ENCODE measurements at regions not wholly inside any gene's neighbourhood (a gene's known extent, or its start where the extent isn't known, plus 50 kb on each side); places are given as distances from the start of the nearest gene placed in this dataset.

GRCh38 chr11:42243385-42243784 is 783.9 kb upstream of the LRRC4C start:
- Histone ChIP-seq H3K4me3 (ENCODE audit: low read depth in 2 of 2, low read length in 2 of 2) (no peak overlapping the region), H3K4me1 (ENCODE audit: control insufficient read depth, insufficient read depth, low read length) (no peaks in the 10 kb centered on the region), H3K27me3 (ENCODE audit: control insufficient read depth, insufficient read depth, low read length) (no peaks in the 10 kb centered on the region), H3K36me3 (ENCODE audit: control insufficient read depth, insufficient read depth, low read length) (no peaks in the 10 kb centered on the region), H3K9me3 (ENCODE audit: control insufficient read depth, insufficient read depth, low read depth, low read length) (no peaks in the 10 kb centered on the region), H3K27ac (ENCODE audit: low read length) (no peak overlapping the region)
- no peak for TF ChIP-seq REST (IDR thresholded peaks at IDR 0.05; ENCODE audit: insufficient read depth in 1 of 2, low read depth in 2 of 2, low read length in 1 of 2)
- no peak for TF ChIP-seq SIN3A (IDR thresholded peaks at IDR 0.05; ENCODE audit: borderline replicate concordance, insufficient read depth, low read depth, low read length)
- TF ChIP-seq, protein P1, sequence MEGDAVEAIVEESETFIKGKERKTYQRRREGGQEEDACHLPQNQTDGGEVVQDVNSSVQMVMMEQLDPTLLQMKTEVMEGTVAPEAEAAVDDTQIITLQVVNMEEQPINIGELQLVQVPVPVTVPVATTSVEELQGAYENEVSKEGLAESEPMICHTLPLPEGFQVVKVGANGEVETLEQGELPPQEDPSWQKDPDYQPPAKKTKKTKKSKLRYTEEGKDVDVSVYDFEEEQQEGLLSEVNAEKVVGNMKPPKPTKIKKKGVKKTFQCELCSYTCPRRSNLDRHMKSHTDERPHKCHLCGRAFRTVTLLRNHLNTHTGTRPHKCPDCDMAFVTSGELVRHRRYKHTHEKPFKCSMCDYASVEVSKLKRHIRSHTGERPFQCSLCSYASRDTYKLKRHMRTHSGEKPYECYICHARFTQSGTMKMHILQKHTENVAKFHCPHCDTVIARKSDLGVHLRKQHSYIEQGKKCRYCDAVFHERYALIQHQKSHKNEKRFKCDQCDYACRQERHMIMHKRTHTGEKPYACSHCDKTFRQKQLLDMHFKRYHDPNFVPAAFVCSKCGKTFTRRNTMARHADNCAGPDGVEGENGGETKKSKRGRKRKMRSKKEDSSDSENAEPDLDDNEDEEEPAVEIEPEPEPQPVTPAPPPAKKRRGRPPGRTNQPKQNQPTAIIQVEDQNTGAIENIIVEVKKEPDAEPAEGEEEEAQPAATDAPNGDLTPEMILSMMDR (IDR thresholded peaks at IDR 0.05): no peak
- TF ChIP-seq POLR2AphosphoS5 (IDR thresholded peaks at IDR 0.05; ENCODE audit: low read depth, low read length): no peak
- no peak for TF ChIP-seq TCF7L2 (IDR thresholded peaks at IDR 0.05; ENCODE audit: low read depth, low read length)
- ATAC-seq: no peak
- ChIA-PET POLR2A (no interaction called here), CTCF (no interaction called here)
- in situ Hi-C loops (cut with HindIII; ENCODE audit: low pct_unique_long_range_greater_than_20kb, low sequenced_read_pairs): no loop called here
- DNase-seq (ENCODE audit: low read depth, low spot score): no peak
- intact Hi-C loops (cut with micrococcal nuclease; ENCODE audit: unreplicated experiment): no loop called here
- BruUV-seq (replicated peaks): no TSS peak

- no peaks in the 10 kb centered on the region for H3K27me3 ChIP-seq (ENCODE audit: control insufficient read depth, insufficient read depth, low read length)
- no peaks in the 10 kb centered on the region for H3K9me3 ChIP-seq (ENCODE audit: control insufficient read depth, insufficient read depth, low read depth, low read length)
- no TSS peak for BruUV-seq (replicated peaks)
- ChIA-PET POLR2A (no interaction called here), CTCF (no interaction called here)
- no peaks in the 10 kb centered on the region for H3K36me3 ChIP-seq (ENCODE audit: control insufficient read depth, insufficient read depth, low read length)
- H3K4me3 ChIP-seq (ENCODE audit: low read depth in 2 of 2, low read length in 2 of 2): no peak overlapping the region
- in situ Hi-C loops (cut with HindIII; ENCODE audit: low pct_unique_long_range_greater_than_20kb, low sequenced_read_pairs): no loop called here
- no peaks in the 10 kb centered on the region for H3K4me1 ChIP-seq (ENCODE audit: control insufficient read depth, insufficient read depth, low read length)
- TF ChIP-seq, protein P1 (IDR thresholded peaks at IDR 0.05): no peak
- TF ChIP-seq SIN3A (IDR thresholded peaks at IDR 0.05; ENCODE audit: borderline replicate concordance, insufficient read depth, low read depth, low read length) (no peak), TCF7L2 (IDR thresholded peaks at IDR 0.05; ENCODE audit: low read depth, low read length) (no peak), REST (IDR thresholded peaks at IDR 0.05; ENCODE audit: insufficient read depth in 1 of 2, low read depth in 2 of 2, low read length in 1 of 2) (no peak), POLR2AphosphoS5 (IDR thresholded peaks at IDR 0.05; ENCODE audit: low read depth, low read length) (no peak)
- intact Hi-C loops (cut with micrococcal nuclease; ENCODE audit: unreplicated experiment): no loop called here
- H3K27ac ChIP-seq (ENCODE audit: low read length): no peak overlapping the region
- DNase-seq (ENCODE audit: low read depth, low spot score) (no peak), ATAC-seq (no peak)
Observed at GRCh38 chr11:42244376-42244775, 784.9 kb upstream of the LRRC4C start.

All from Panc1 (cell line).